Stimulated activated CD4-positive, alpha-beta T cell treated with anti-CD3 and anti-CD28 coated beads, Interleukin-4, amount 100 ng/mL, for 4 hours (primary cell): ENCODE measurements at regions not wholly inside any gene's neighbourhood (a gene's known extent, or its start where the extent isn't known, plus 50 kb on each side); places are given as distances from the start of the nearest gene placed in this dataset.
"Not testable (repeated sequence)": the region's sequence is repeated elsewhere in the genome, so short reads cannot be mapped to it uniquely, and the experiment has no call there.

ENCODE experiments used
- DNase-seq, 2 experiments: peaks; one replicate each; pipeline ENCODE4 v3.0.0-alpha.2; 2020

GRCh38 chr3:13192471-13193213, 119.4 kb upstream of the IQSEC1 start:
- no peak for DNase-seq

GRCh38 chr3:13191016-13191415, 117.8 kb upstream of the IQSEC1 start:
- no peak for DNase-seq

GRCh38 chr3:13190378-13190765, 117.1 kb upstream of the IQSEC1 start:
- DNase-seq, result no peak

GRCh38 chr3:13189639-13190377, 116.6 kb upstream of the IQSEC1 start:
- DNase-seq, result no peak

GRCh38 chr3:13188975-13189374, 115.7 kb upstream of the IQSEC1 start:
- no peak for DNase-seq

- no peak for DNase-seq
Observed at GRCh38 chr3:13188181-13188779, 115.1 kb upstream of the IQSEC1 start.

GRCh38 chr3:13187593-13187992, 114.4 kb upstream of the IQSEC1 start:
- no peak for DNase-seq

- no peak for DNase-seq
Observed at GRCh38 chr3:13186435-13186815, 113.2 kb upstream of the IQSEC1 start.

GRCh38 chr3:13185737-13186434, 112.7 kb upstream of the IQSEC1 start:
- DNase-seq, result no peak

- not testable (repeated sequence) for DNase-seq
Observed at GRCh38 chr3:13179582-13180210, 106.5 kb upstream of the IQSEC1 start.

GRCh38 chr3:13179181-13179580, 106.0 kb upstream of the IQSEC1 start:
- no peak for DNase-seq

GRCh38 chr3:13178107-13178506, 104.9 kb upstream of the IQSEC1 start:
- no peak for DNase-seq

GRCh38 chr3:13177641-13178040, 104.4 kb upstream of the IQSEC1 start:
- DNase-seq, result no peak

- no peak for DNase-seq
Observed at GRCh38 chr3:13177236-13177635, 104.0 kb upstream of the IQSEC1 start.

GRCh38 chr3:13176445-13176844, 103.2 kb upstream of the IQSEC1 start:
- no peak for DNase-seq

- DNase-seq, result no peak
Observed at GRCh38 chr3:13174803-13175135, 101.5 kb upstream of the IQSEC1 start.

GRCh38 chr3:13174011-13174802, 101.0 kb upstream of the IQSEC1 start:
- no peak for DNase-seq

GRCh38 chr3:13173186-13173585, 100.0 kb upstream of the IQSEC1 start:
- DNase-seq, result no peak

GRCh38 chr3:13172644-13173013, 99.4 kb upstream of the IQSEC1 start:
- DNase-seq, result no peak

GRCh38 chr3:13171704-13172643, 98.7 kb upstream of the IQSEC1 start:
- no peak for DNase-seq

- no peak for DNase-seq
Observed at GRCh38 chr3:13170317-13170716, 97.1 kb upstream of the IQSEC1 start.
